ENCODE measurements at regions not wholly inside any gene's neighbourhood (a gene's known extent, or its start where the extent isn't known, plus 50 kb on each side); places are given as distances from the start of the nearest gene placed in this dataset.

DNA sequence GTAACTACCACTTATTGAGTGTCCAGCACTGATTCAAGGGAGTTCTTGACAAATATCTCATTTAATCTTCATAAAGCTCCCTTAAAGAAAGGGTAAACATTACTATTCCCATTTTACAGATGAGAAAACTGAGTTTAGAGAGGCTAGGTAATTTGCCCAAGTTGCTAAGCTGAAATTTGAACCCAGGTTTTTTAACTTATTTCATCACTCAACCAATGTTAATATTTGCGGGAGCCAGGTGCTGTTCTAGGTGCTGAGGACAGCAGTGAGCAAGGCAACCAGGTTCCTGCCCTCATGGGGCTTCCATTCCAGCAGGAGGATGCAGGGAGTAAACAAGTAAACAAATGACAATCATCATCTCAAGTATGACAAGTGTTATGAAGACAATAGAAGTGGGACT is 104.0 kb upstream of the LHX1 start:
- H2BK120ac ChIP-seq (replicated peaks; ENCODE audit: low read depth, low read length) = no peak overlapping the region
- no peak overlapping the region for H3K4me3 ChIP-seq (ENCODE audit: extremely low read depth in 1 of 4, insufficient read depth in 2 of 4, low read depth in 3 of 4, low read length in 4 of 4)
- CTCF ChIA-PET (ENCODE audit: partially characterized antibody) = interaction anchor here (1.6 kb wide), 1 partner anchor 65 kb away, joined by 4 read pairs; no protein-coding TSS in a partner anchor
- no peak overlapping the region for H2BK20ac ChIP-seq (ENCODE audit: low read length)
- H4K20me1 ChIP-seq (replicated peaks in 1 of 2; ENCODE audit: control insufficient read depth in 1 of 2, insufficient read depth in 2 of 2, low read length in 2 of 2) = no peaks in the 10 kb centered on the region
- no peaks in the 10 kb centered on the region; a peak in 2 of 7 replicates for H3K27me3 ChIP-seq (replicated peaks in 1 of 4; ENCODE audit: control insufficient read depth in 3 of 4, extremely low read depth in 1 of 4, insufficient read depth in 3 of 4, low read length in 3 of 4)
- peaks cover 0 to 9% (median 7%) of the 10 kb centered on the region in 4 experiments; a peak in 6 of 7 replicates for H3K4me1 ChIP-seq (replicated peaks in 1 of 4; ENCODE audit: control insufficient read depth in 3 of 4, insufficient read depth in 4 of 4, low read length in 3 of 4)
- POLR2A ChIA-PET (ENCODE audit: partially characterized antibody) = no interaction called here
- no peak overlapping the region for H2BK12ac ChIP-seq (ENCODE audit: low read depth, low read length)
- FAIRE-seq (no peak), DNase-seq (ENCODE audit: low read depth in 1 of 2, low spot score in 2 of 2) (no peak)
- H2AK5ac ChIP-seq (ENCODE audit: low read depth, low read length) = no peak overlapping the region
- no peak overlapping the region for H3K23ac ChIP-seq (ENCODE audit: insufficient read length)
- no peaks in the 10 kb centered on the region for H3K79me2 ChIP-seq (ENCODE audit: control insufficient read depth in 1 of 2, insufficient read depth in 2 of 2, low read length in 2 of 2)
- no peak overlapping the region for H4K91ac ChIP-seq (replicated peaks; ENCODE audit: insufficient read length, low read length)
- WGBS, 2 experiments (ENCODE audit: extremely low coverage in 1 of 2, insufficient coverage in 1 of 2, insufficient read length in 1 of 2, insufficient replicate concordance in 2 of 2, low coverage in 1 of 2, low lambda C conversion rate in 2 of 2, missing lambda C conversion rate in 1 of 2) = 95% methylated on average over 1 of the region's 1 CpG; no CpG with 5 or more reads in 1 of the 2 experiments
- no peak overlapping the region for H3K9ac ChIP-seq (replicated peaks in 1 of 4; ENCODE audit: extremely low read depth in 1 of 4, low read depth in 3 of 4, low read length in 3 of 4)
- no peak overlapping the region for H3K27ac ChIP-seq (ENCODE audit: low read depth, low read length)
- H3K56ac ChIP-seq (replicated peaks; ENCODE audit: insufficient read length, low read depth, low read length) = no peak overlapping the region
- no peak overlapping the region for H2BK5ac ChIP-seq (ENCODE audit: low read depth, low read length)
- H2BK15ac ChIP-seq (ENCODE audit: low read length) = no peak overlapping the region
- H3K14ac ChIP-seq (ENCODE audit: insufficient read length) = no peak overlapping the region
- H4K5ac ChIP-seq (ENCODE audit: insufficient read length, low read depth, low read length) = no peak overlapping the region
- no peak overlapping the region for H3K4me2 ChIP-seq (ENCODE audit: insufficient read depth in 1 of 2, low read depth in 2 of 2, low read length in 2 of 2)
- no peak overlapping the region for H3K18ac ChIP-seq (ENCODE audit: extremely low read depth, low read length)
- H3K23me2 ChIP-seq (ENCODE audit: low read depth, low read length) = no peaks in the 10 kb centered on the region
- H4K8ac ChIP-seq (ENCODE audit: extremely low read depth, insufficient read depth, low read length) = no peak overlapping the region
- H3K36me3 ChIP-seq (ENCODE audit: control insufficient read depth in 2 of 4, insufficient read depth in 4 of 4, low read length in 3 of 4) = no peaks in the 10 kb centered on the region
- H3K79me1 ChIP-seq (ENCODE audit: low read depth, low read length) = no peaks in the 10 kb centered on the region
- no peak overlapping the region for H3K4ac ChIP-seq (replicated peaks; ENCODE audit: insufficient read length, low read depth, low read length)
- TF ChIP-seq KDM1A (IDR thresholded peaks at IDR 0.05; ENCODE audit: borderline replicate concordance, low read length) (no peak), BACH1 (IDR thresholded peaks at IDR 0.05; ENCODE audit: low read length) (no peak), TAF7 (optimal IDR thresholded peaks at IDR 0.05; ENCODE audit: borderline replicate concordance, low read depth, low read length) (no peak), USF2 (IDR thresholded peaks at IDR 0.05; ENCODE audit: low read length) (no peak), ASH2L (IDR thresholded peaks at IDR 0.05; ENCODE audit: low read length) (no peak), SIN3A (conservative IDR thresholded peaks at IDR 0.05 in 1 of 2, IDR thresholded peaks at IDR 0.05 in 1 of 2; ENCODE audit: low read depth in 1 of 2, low read length in 2 of 2) (no peak)
- TF ChIP-seq, protein P1, sequence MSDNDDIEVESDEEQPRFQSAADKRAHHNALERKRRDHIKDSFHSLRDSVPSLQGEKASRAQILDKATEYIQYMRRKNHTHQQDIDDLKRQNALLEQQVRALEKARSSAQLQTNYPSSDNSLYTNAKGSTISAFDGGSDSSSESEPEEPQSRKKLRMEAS (IDR thresholded peaks at IDR 0.05) = no peak
- H3K9me3 ChIP-seq (ENCODE audit: insufficient read depth in 2 of 2, low read depth in 1 of 2, low read length in 1 of 2) = no peaks in the 10 kb centered on the region
- H2AFZ ChIP-seq (ENCODE audit: low read length) = no peak overlapping the region
